T-helper 17 cell (primary cell): ENCODE measurements at regions not wholly inside any gene's neighbourhood (a gene's known extent, or its start where the extent isn't known, plus 50 kb on each side); places are given as distances from the start of the nearest gene placed in this dataset.
"Not testable (repeated sequence)": the region's sequence is repeated elsewhere in the genome, so short reads cannot be mapped to it uniquely, and the experiment has no call there.

Source experiments
- ATAC-seq: fragments of 150-1000 bp; cut with Tn5 transposase; 2 replicates; pipeline ENCODE4 v1.10.0; 2021; ENCODE audit warnings: mild to moderate bottlenecking, moderate library complexity
- DNase-seq, 3 donors: peaks; one replicate each; pipeline versions ENCODE4 v3.0.0 to v3.0.0-alpha.2; 2020 to 2021
- H3K9me3 ChIP-seq: one replicate; pipeline ENCODE4 v1.7.0; 2013; ENCODE audit warnings: low read length, mild to moderate bottlenecking; ENCODE audit not compliant: control insufficient read depth, poor library complexity, severe bottlenecking
- H3K27ac Mint-ChIP-seq: one replicate; pipeline ENCODE4 v1.8.0; 2022; ENCODE audit warnings: mild to moderate bottlenecking, moderate library complexity, mixed read lengths
- H3K27me3 Mint-ChIP-seq: one replicate; pipeline ENCODE4 v1.8.0; 2022; ENCODE audit warnings: mixed read lengths
- H3K36me3 Mint-ChIP-seq: one replicate; pipeline ENCODE4 v1.8.0; 2022; ENCODE audit warnings: low read depth, mixed read lengths
- H3K4me1 Mint-ChIP-seq: one replicate; pipeline ENCODE4 v1.8.0; 2022; ENCODE audit warnings: mild to moderate bottlenecking, mixed read lengths
- H3K4me3 Mint-ChIP-seq: one replicate; pipeline ENCODE4 v1.8.0; 2022; ENCODE audit warnings: mild to moderate bottlenecking, moderate library complexity, mixed read lengths

- Mint-ChIP-seq H3K4me3 (no peak overlapping the region), H3K36me3 (no peaks in the 10 kb centered on the region), H3K27ac (no peak overlapping the region), H3K27me3 (no peaks in the 10 kb centered on the region), H3K4me1 (no peaks in the 10 kb centered on the region)
- ATAC-seq = no peak
- no peaks in the 10 kb centered on the region for H3K9me3 ChIP-seq
- no peak for DNase-seq
Measured at GRCh38 chr6:94584211-94584610, 993.1 kb upstream of the MANEA start.

DNA sequence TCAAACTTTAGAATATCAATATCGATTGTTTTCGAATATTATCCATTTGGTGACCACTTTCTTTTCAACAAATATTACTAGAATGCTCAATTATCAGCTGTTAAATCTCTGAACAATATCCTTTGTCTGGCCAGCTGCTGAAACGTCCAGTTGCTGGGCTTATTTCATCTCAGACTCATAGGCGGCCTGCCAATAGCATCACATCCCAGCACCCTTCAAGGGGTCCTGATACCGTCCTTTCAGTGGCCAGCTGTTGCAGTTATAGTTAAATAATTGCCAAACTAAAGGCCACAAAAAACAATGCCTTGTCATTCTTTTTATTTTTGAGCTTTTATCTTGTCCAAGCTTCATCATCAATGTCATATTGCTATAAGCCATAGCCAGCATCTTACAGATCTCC, 1006.8 kb upstream of the MANEA start:
- H3K9me3 ChIP-seq = no peaks in the 10 kb centered on the region
- DNase-seq = no peak
- H3K36me3 Mint-ChIP-seq = no peaks in the 10 kb centered on the region
- H3K4me1 Mint-ChIP-seq = no peaks in the 10 kb centered on the region
- no peak overlapping the region for H3K27ac Mint-ChIP-seq
- ATAC-seq = no peak
- H3K4me3 Mint-ChIP-seq = no peak overlapping the region
- no peaks in the 10 kb centered on the region for H3K27me3 Mint-ChIP-seq

DNA sequence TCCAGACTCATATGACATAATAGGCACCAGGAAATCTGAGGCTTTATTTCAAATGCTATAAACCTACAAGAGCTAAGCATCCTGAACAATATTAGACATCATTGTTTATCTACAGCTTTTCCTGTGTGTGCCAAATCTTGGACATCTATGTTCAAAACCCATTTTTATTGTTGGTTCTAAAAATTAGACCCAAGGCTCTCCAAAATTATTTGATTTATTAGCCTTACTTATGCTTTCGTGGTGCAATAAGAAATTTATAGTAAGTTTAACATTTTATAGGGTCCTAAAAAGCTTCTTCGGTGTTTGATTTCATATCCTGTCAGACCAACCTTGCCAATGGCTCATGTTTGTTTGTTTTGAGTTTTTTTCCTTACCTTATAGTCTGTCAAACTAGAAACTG, 1014.5 kb upstream of the MANEA start:
- Mint-ChIP-seq H3K4me3 (no peak overlapping the region), H3K4me1 (no peaks in the 10 kb centered on the region), H3K27me3 (no peaks in the 10 kb centered on the region), H3K27ac (no peak overlapping the region), H3K36me3 (no peaks in the 10 kb centered on the region)
- ATAC-seq (no peak), DNase-seq (no peak)
- no peaks in the 10 kb centered on the region for H3K9me3 ChIP-seq

GRCh38 chr6:94559829-94560537, 1017.4 kb upstream of the MANEA start:
- ATAC-seq = no peak
- Mint-ChIP-seq H3K4me3 (no peak overlapping the region), H3K4me1 (no peaks in the 10 kb centered on the region)

GRCh38 chr6:94557207-94557606, 1020.1 kb upstream of the MANEA start:
- H3K27me3 Mint-ChIP-seq, H3K4me1 Mint-ChIP-seq, H3K27ac Mint-ChIP-seq, ATAC-seq, H3K9me3 ChIP-seq, H3K36me3 Mint-ChIP-seq, H3K4me3 Mint-ChIP-seq, DNase-seq: not testable (repeated sequence)

More at GRCh38 chr6:94559829-94560537, 1017.4 kb upstream of the MANEA start:
- no peaks in the 10 kb centered on the region for H3K9me3 ChIP-seq
- Mint-ChIP-seq H3K27ac (no peak overlapping the region), H3K27me3 (no peaks in the 10 kb centered on the region), H3K36me3 (no peaks in the 10 kb centered on the region)
- DNase-seq = no peak

- no peaks in the 10 kb centered on the region for H3K9me3 ChIP-seq
- H3K27ac Mint-ChIP-seq = no peak overlapping the region
- no peaks in the 10 kb centered on the region for H3K4me1 Mint-ChIP-seq
- no peaks in the 10 kb centered on the region for H3K36me3 Mint-ChIP-seq
- no peaks in the 10 kb centered on the region for H3K27me3 Mint-ChIP-seq
- DNase-seq = no peak
- no peak overlapping the region for H3K4me3 Mint-ChIP-seq
- ATAC-seq = no peak
Measured at GRCh38 chr6:94548201-94548600, 1029.1 kb upstream of the MANEA start.

- H3K27me3 Mint-ChIP-seq = no peaks in the 10 kb centered on the region
- H3K4me3 Mint-ChIP-seq = no peak overlapping the region
Measured at GRCh38 chr6:94535798-94536197, 1041.5 kb upstream of the MANEA start.

GRCh38 chr6:94511502-94512088, 1065.7 kb upstream of the MANEA start:
- no peak overlapping the region for H3K4me3 Mint-ChIP-seq
- no peaks in the 10 kb centered on the region for H3K27me3 Mint-ChIP-seq
- DNase-seq = no peak
- H3K36me3 Mint-ChIP-seq = no peaks in the 10 kb centered on the region
- no peaks in the 10 kb centered on the region for H3K9me3 ChIP-seq
- no peak overlapping the region for H3K27ac Mint-ChIP-seq
- ATAC-seq = no peak
- H3K4me1 Mint-ChIP-seq = no peaks in the 10 kb centered on the region

More at GRCh38 chr6:94535798-94536197, 1041.5 kb upstream of the MANEA start:
- Mint-ChIP-seq H3K36me3 (no peaks in the 10 kb centered on the region), H3K4me1 (no peaks in the 10 kb centered on the region), H3K27ac (no peak overlapping the region)
- peaks cover 2% of the 10 kb centered on the region for H3K9me3 ChIP-seq
- ATAC-seq (no peak), DNase-seq (no peak)

DNA sequence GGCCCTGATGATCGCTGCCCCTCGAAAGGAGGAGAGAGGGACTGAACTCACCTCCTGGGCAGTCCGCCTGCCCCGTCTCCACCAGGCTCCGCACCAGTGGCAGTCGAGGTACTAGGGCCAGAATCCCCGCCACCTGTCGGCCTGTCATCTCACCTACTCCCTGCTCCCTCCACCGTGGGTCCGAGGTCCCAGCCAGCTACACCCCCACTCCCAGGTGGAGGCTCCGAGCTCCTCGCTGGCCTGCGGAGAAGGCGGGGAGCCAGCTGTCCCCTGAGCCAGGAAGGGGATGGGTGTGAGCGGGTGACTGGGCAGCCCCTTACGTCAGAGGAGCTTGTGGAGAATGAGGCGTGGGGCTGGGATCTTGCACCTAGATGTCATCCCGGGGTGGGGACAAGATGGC, 1066.5 kb upstream of the MANEA start:
- Mint-ChIP-seq H3K27ac (no peak overlapping the region), H3K36me3 (no peaks in the 10 kb centered on the region), H3K27me3 (no peaks in the 10 kb centered on the region), H3K4me1 (no peaks in the 10 kb centered on the region), H3K4me3 (no peak overlapping the region)
- ATAC-seq (no peak), DNase-seq (no peak)
- H3K9me3 ChIP-seq = no peaks in the 10 kb centered on the region

- no peak overlapping the region for H3K4me3 Mint-ChIP-seq
- H3K4me1 Mint-ChIP-seq = no peaks in the 10 kb centered on the region
- ATAC-seq (no peak), DNase-seq (no peak)
- H3K9me3 ChIP-seq = no peaks in the 10 kb centered on the region
- no peaks in the 10 kb centered on the region for H3K36me3 Mint-ChIP-seq
- no peaks in the 10 kb centered on the region for H3K27me3 Mint-ChIP-seq
- H3K27ac Mint-ChIP-seq = no peak overlapping the region
Measured at GRCh38 chr6:94501516-94501915, 1075.8 kb upstream of the MANEA start.

- Mint-ChIP-seq H3K36me3 (no peaks in the 10 kb centered on the region), H3K27ac (no peak overlapping the region), H3K4me1 (no peaks in the 10 kb centered on the region), H3K4me3 (no peak overlapping the region), H3K27me3 (no peaks in the 10 kb centered on the region)
- no peaks in the 10 kb centered on the region for H3K9me3 ChIP-seq
- DNase-seq = no peak
- ATAC-seq = no peak
Measured at GRCh38 chr6:94498099-94498498, 1078.7 kb upstream of the EPHA7 start.

- no peaks in the 10 kb centered on the region for H3K9me3 ChIP-seq
- Mint-ChIP-seq H3K4me3 (no peak overlapping the region), H3K27me3 (no peaks in the 10 kb centered on the region), H3K36me3 (no peaks in the 10 kb centered on the region), H3K4me1 (no peaks in the 10 kb centered on the region), H3K27ac (no peak overlapping the region)
- ATAC-seq (no peak), DNase-seq (no peak)
Measured at GRCh38 chr6:94494500-94494899, 1075.1 kb upstream of the EPHA7 start.

- DNase-seq (no peak), ATAC-seq (no peak)
- H3K27ac Mint-ChIP-seq = no peak overlapping the region
- no peaks in the 10 kb centered on the region for H3K36me3 Mint-ChIP-seq
- no peaks in the 10 kb centered on the region for H3K27me3 Mint-ChIP-seq
- no peaks in the 10 kb centered on the region for H3K9me3 ChIP-seq
- no peaks in the 10 kb centered on the region for H3K4me1 Mint-ChIP-seq
- no peak overlapping the region for H3K4me3 Mint-ChIP-seq
Measured at GRCh38 chr6:94487371-94487770, 1068.0 kb upstream of the EPHA7 start.
